A673 (cell line): ENCODE measurements at regions not wholly inside any gene's neighbourhood (a gene's known extent, or its start where the extent isn't known, plus 50 kb on each side); places are given as distances from the start of the nearest gene placed in this dataset.

Source experiments
- EZH2 ChIP-seq: fragments of 200-600 bp; sonication (generic); IDR thresholded peaks from 2 replicates; pipeline ENCODE4 v1.6.1; 2017; ENCODE audit warnings: borderline replicate concordance, low read depth, mild to moderate bottlenecking, mixed read lengths, antibody characterized with exemption, low read length; ENCODE audit not compliant: poor library complexity, severe bottlenecking
- TF ChIP-seq, protein P1 (sequence below): fragments of 300-800, 200-600 bp; sonication (generic); conservative IDR thresholded peaks from 2 replicates; pipeline ENCODE4 v1.5.1; 2017; ENCODE audit warnings: low read depth, mild to moderate bottlenecking, antibody characterized with exemption, low read length, moderate library complexity, mixed read lengths

DNA sequence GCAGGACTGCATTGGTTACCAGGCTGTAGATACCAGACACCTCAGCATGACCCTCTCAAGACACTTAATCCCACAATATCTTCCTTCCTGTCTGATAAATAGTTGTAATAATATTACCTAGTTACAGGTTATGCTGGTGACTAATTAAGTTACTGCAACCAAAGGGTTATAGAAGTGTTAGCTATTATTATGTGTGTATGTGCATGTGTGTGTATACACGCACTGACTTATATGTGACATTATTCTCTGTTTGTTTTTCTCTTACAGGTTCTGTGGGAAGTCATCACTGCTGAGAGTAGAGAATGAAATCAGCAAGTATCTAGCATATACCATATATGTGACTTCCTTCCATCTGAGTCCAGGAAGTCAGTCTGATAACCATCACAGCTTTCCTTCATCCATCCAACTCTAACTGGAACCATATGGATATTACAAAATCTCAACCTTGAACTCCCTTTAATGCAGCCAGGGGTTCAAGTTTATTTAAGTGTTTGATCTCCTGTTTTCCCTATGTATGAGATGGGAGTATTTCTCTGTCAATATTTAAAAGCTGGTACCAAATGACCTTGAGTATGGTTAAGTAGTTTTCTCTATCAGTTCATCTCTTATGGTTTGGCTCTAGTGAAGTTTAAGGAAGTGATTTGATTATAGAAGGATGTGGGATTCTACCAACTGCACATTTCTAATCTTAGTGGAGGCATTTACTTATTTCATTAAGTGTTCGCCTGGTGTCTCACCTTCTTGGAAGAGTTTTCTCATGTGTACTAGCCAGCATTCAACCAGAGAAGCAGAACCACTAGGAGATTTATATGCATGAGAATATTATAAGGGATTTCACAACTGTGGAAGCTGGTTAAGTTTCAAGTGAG, 313.2 kb downstream of the HIVEP2 start:
- TF ChIP-seq, protein P1, sequence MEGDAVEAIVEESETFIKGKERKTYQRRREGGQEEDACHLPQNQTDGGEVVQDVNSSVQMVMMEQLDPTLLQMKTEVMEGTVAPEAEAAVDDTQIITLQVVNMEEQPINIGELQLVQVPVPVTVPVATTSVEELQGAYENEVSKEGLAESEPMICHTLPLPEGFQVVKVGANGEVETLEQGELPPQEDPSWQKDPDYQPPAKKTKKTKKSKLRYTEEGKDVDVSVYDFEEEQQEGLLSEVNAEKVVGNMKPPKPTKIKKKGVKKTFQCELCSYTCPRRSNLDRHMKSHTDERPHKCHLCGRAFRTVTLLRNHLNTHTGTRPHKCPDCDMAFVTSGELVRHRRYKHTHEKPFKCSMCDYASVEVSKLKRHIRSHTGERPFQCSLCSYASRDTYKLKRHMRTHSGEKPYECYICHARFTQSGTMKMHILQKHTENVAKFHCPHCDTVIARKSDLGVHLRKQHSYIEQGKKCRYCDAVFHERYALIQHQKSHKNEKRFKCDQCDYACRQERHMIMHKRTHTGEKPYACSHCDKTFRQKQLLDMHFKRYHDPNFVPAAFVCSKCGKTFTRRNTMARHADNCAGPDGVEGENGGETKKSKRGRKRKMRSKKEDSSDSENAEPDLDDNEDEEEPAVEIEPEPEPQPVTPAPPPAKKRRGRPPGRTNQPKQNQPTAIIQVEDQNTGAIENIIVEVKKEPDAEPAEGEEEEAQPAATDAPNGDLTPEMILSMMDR: no peak
- no peak for TF ChIP-seq EZH2
